ENCODE measurements at regions not wholly inside any gene's neighbourhood (a gene's known extent, or its start where the extent isn't known, plus 50 kb on each side); places are given as distances from the start of the nearest gene placed in this dataset.

DNA sequence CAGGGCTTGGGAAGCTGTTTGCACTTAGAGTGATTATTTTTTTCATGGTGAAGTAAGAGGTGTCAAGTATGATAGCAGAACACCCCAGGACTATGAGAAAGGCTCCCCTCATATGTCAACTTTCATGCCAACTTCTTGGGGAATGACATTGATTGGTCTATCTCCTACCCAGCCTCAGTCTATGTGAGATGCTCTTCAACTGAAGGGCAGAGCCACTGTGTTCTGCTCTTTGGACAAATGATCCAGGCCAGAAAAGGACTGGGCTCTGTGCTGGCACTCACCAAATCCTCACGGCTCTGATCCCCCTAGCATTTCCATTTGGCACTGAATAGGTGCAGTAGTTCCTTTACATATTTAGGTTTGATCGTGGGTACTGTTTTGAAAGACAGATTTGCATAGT lies 151.1 kb downstream of the DMRT2 start:
- TF ChIP-seq, protein P1, sequence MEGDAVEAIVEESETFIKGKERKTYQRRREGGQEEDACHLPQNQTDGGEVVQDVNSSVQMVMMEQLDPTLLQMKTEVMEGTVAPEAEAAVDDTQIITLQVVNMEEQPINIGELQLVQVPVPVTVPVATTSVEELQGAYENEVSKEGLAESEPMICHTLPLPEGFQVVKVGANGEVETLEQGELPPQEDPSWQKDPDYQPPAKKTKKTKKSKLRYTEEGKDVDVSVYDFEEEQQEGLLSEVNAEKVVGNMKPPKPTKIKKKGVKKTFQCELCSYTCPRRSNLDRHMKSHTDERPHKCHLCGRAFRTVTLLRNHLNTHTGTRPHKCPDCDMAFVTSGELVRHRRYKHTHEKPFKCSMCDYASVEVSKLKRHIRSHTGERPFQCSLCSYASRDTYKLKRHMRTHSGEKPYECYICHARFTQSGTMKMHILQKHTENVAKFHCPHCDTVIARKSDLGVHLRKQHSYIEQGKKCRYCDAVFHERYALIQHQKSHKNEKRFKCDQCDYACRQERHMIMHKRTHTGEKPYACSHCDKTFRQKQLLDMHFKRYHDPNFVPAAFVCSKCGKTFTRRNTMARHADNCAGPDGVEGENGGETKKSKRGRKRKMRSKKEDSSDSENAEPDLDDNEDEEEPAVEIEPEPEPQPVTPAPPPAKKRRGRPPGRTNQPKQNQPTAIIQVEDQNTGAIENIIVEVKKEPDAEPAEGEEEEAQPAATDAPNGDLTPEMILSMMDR (IDR thresholded peaks at IDR 0.05) = no peak
- no peak for TF ChIP-seq CHD2 (IDR thresholded peaks at IDR 0.05; ENCODE audit: low read length, partially characterized antibody)
- no peak for TF ChIP-seq CEBPB (IDR thresholded peaks at IDR 0.05)
- TF ChIP-seq PHF8 (IDR thresholded peaks at IDR 0.05; ENCODE audit: borderline replicate concordance, low read depth) = no peak
- TF ChIP-seq ESRRA (IDR thresholded peaks at IDR 0.05; ENCODE audit: borderline replicate concordance, low read length) = no peak
- TF ChIP-seq RFX5 (IDR thresholded peaks at IDR 0.05) = no peak
- TF ChIP-seq JUNB (IDR thresholded peaks at IDR 0.05) = no peak
- TF ChIP-seq POLR2A (IDR thresholded peaks at IDR 0.05; ENCODE audit: low read length) = no peak
- TF ChIP-seq BHLHE40 (IDR thresholded peaks at IDR 0.05; ENCODE audit: low read depth, low read length) = no peak
- TF ChIP-seq, protein P2, sequence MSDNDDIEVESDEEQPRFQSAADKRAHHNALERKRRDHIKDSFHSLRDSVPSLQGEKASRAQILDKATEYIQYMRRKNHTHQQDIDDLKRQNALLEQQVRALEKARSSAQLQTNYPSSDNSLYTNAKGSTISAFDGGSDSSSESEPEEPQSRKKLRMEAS (IDR thresholded peaks at IDR 0.05) = no peak
- TF ChIP-seq, protein P3, sequence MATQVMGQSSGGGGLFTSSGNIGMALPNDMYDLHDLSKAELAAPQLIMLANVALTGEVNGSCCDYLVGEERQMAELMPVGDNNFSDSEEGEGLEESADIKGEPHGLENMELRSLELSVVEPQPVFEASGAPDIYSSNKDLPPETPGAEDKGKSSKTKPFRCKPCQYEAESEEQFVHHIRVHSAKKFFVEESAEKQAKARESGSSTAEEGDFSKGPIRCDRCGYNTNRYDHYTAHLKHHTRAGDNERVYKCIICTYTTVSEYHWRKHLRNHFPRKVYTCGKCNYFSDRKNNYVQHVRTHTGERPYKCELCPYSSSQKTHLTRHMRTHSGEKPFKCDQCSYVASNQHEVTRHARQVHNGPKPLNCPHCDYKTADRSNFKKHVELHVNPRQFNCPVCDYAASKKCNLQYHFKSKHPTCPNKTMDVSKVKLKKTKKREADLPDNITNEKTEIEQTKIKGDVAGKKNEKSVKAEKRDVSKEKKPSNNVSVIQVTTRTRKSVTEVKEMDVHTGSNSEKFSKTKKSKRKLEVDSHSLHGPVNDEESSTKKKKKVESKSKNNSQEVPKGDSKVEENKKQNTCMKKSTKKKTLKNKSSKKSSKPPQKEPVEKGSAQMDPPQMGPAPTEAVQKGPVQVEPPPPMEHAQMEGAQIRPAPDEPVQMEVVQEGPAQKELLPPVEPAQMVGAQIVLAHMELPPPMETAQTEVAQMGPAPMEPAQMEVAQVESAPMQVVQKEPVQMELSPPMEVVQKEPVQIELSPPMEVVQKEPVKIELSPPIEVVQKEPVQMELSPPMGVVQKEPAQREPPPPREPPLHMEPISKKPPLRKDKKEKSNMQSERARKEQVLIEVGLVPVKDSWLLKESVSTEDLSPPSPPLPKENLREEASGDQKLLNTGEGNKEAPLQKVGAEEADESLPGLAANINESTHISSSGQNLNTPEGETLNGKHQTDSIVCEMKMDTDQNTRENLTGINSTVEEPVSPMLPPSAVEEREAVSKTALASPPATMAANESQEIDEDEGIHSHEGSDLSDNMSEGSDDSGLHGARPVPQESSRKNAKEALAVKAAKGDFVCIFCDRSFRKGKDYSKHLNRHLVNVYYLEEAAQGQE (IDR thresholded peaks at IDR 0.05) = no peak

Measured in A549 (cell line).